ENCODE measurements at regions not wholly inside any gene's neighbourhood (a gene's known extent, or its start where the extent isn't known, plus 50 kb on each side); places are given as distances from the start of the nearest gene placed in this dataset.
"Not testable (repeated sequence)": the region's sequence is repeated elsewhere in the genome, so short reads cannot be mapped to it uniquely, and the experiment has no call there.

GRCh38 chr6:66048684-66049474 lies 341.9 kb upstream of the EYS start:
- no peak for FAIRE-seq

- FAIRE-seq = no peak
Observed at GRCh38 chr6:66032626-66033025, 325.6 kb upstream of the EYS start.

- FAIRE-seq = no peak
Observed at GRCh38 chr6:66029391-66029790, 322.4 kb upstream of the EYS start.

GRCh38 chr6:65999288-65999791 lies 292.3 kb upstream of the EYS start:
- FAIRE-seq = no peak

- FAIRE-seq = no peak
Observed at GRCh38 chr6:65998544-65998943, 291.5 kb upstream of the EYS start.

- FAIRE-seq = no peak
Observed at GRCh38 chr6:65997539-65997938, 290.5 kb upstream of the EYS start.

- no peak for FAIRE-seq
Observed at GRCh38 chr6:65996096-65996495, 289.1 kb upstream of the EYS start.

- FAIRE-seq = no peak
Observed at GRCh38 chr6:65989676-65990075, 282.6 kb upstream of the EYS start.

- FAIRE-seq = no peak
Observed at GRCh38 chr6:65988006-65988405, 281.0 kb upstream of the EYS start.

GRCh38 chr6:65984089-65984488 lies 277.1 kb upstream of the EYS start:
- FAIRE-seq = no peak

- FAIRE-seq = no peak
Observed at GRCh38 chr6:65979120-65979519, 272.1 kb upstream of the EYS start.

- not testable (repeated sequence) for FAIRE-seq
Observed at GRCh38 chr6:65971252-65971651, 264.2 kb upstream of the EYS start.

GRCh38 chr6:65964261-65964660 lies 257.2 kb upstream of the EYS start:
- FAIRE-seq = no peak

- FAIRE-seq = no peak
Observed at GRCh38 chr6:65955034-65955433, 248.0 kb upstream of the EYS start.

- FAIRE-seq = no peak
Observed at GRCh38 chr6:65948062-65948461, 241.0 kb upstream of the EYS start.

GRCh38 chr6:65943548-65943947 lies 236.5 kb upstream of the EYS start:
- no peak for FAIRE-seq

- FAIRE-seq = no peak
Observed at GRCh38 chr6:65943051-65943450, 236.0 kb upstream of the EYS start.

- FAIRE-seq = no peak
Observed at GRCh38 chr6:65938000-65938399, 231.0 kb upstream of the EYS start.

- FAIRE-seq = no peak
Observed at GRCh38 chr6:65935412-65935811, 228.4 kb upstream of the EYS start.

GRCh38 chr6:65933390-65933789 lies 226.4 kb upstream of the EYS start:
- no peak for FAIRE-seq

- no peak for FAIRE-seq
Observed at GRCh38 chr6:65927141-65927540, 220.1 kb upstream of the EYS start.

GRCh38 chr6:65924411-65924810 lies 217.4 kb upstream of the EYS start:
- no peak for FAIRE-seq

- no peak for FAIRE-seq
Observed at GRCh38 chr6:65922049-65922448, 215.0 kb upstream of the EYS start.

GRCh38 chr6:65908065-65908464 lies 201.0 kb upstream of the EYS start:
- FAIRE-seq = no peak

- FAIRE-seq = no peak
Observed at GRCh38 chr6:65903992-65904391, 197.0 kb upstream of the EYS start.

All from TTC549 (cell line).